Parathyroid adenoma (tissue), 2 donors: ENCODE measurements at regions not wholly inside any gene's neighbourhood (a gene's known extent, or its start where the extent isn't known, plus 50 kb on each side); places are given as distances from the start of the nearest gene placed in this dataset.

ENCODE experiments used
- H2AFZ ChIP-seq: fragments of 300-600 bp; sonication (generic); one replicate; pipeline ENCODE4 v1.7.0; 2017; ENCODE audit warnings: antibody characterized with exemption, mild to moderate bottlenecking
- H3K27ac ChIP-seq: fragments of 300-600 bp; sonication (generic); one replicate; pipeline ENCODE4 v1.7.0; 2017
- H3K27me3 ChIP-seq: fragments of 300-600 bp; sonication (generic); one replicate; pipeline ENCODE4 v1.7.0; 2017; ENCODE audit warnings: low read length; ENCODE audit not compliant: control insufficient read depth, insufficient read depth
- H3K36me3 ChIP-seq: fragments of 300-600 bp; sonication (generic); one replicate; pipeline ENCODE4 v1.7.0; 2017; ENCODE audit warnings: low read length; ENCODE audit not compliant: control insufficient read depth, insufficient read depth
- H3K4me1 ChIP-seq: fragments of 300-600 bp; sonication (generic); one replicate; pipeline ENCODE4 v1.7.0; 2017; ENCODE audit warnings: control low read depth
- H3K4me2 ChIP-seq: fragments of 300-600 bp; sonication (generic); one replicate; pipeline ENCODE4 v1.7.0; 2017; ENCODE audit warnings: low read length
- H3K4me3 ChIP-seq: fragments of 300-600 bp; sonication (generic); one replicate; pipeline ENCODE4 v1.7.0; 2017; ENCODE audit warnings: low read depth, low read length
- H3K79me2 ChIP-seq: fragments of 300-600 bp; sonication (generic); one replicate; pipeline ENCODE4 v1.7.0; 2017; ENCODE audit warnings: control low read depth
- H3K9ac ChIP-seq: fragments of 300-600 bp; sonication (generic); one replicate; pipeline ENCODE4 v1.7.0; 2017; ENCODE audit warnings: mild to moderate bottlenecking
- H3K9me3 ChIP-seq: fragments of 300-600 bp; sonication (generic); one replicate; pipeline ENCODE4 v1.7.0; 2017; ENCODE audit warnings: low read length; ENCODE audit not compliant: control insufficient read depth
- TF ChIP-seq, protein P1 (sequence below): fragments of 300-600 bp; sonication (generic); IDR thresholded peaks from one replicate; pipeline ENCODE4 v1.7.0; 2017; ENCODE audit warnings: antibody characterized with exemption, mild to moderate bottlenecking
- donor health status: primary hyperparathyroidism.

DNA sequence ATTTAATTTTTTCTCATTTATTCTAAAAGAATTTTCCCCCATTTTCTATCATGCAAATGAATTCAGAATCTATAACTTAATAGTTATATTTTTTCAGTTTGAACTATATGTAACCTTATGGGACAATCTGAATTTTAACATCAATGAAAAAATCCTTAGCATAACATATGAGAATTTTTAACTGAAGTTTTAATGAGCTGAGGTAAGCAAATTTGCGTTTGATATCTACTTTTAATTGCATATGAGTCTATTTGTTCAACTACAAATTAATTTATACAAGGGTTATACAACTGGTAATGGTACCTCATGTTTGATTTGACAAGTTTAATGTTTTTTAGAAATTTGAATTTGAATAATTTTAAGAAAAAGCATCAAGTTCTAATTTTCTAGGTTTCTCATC is 384.4 kb upstream of the PCDH9 start:
- Histone ChIP-seq H3K27me3 (no peaks in the 10 kb centered on the region), H3K4me1 (no peaks in the 10 kb centered on the region), H3K4me3 (no peak overlapping the region), H2AFZ (no peak overlapping the region), H3K79me2 (no peaks in the 10 kb centered on the region), H3K36me3 (no peaks in the 10 kb centered on the region), H3K27ac (no peak overlapping the region), H3K9me3 (no peaks in the 10 kb centered on the region), H3K4me2 (no peak overlapping the region), H3K9ac (no peak overlapping the region)
- TF ChIP-seq, protein P1, sequence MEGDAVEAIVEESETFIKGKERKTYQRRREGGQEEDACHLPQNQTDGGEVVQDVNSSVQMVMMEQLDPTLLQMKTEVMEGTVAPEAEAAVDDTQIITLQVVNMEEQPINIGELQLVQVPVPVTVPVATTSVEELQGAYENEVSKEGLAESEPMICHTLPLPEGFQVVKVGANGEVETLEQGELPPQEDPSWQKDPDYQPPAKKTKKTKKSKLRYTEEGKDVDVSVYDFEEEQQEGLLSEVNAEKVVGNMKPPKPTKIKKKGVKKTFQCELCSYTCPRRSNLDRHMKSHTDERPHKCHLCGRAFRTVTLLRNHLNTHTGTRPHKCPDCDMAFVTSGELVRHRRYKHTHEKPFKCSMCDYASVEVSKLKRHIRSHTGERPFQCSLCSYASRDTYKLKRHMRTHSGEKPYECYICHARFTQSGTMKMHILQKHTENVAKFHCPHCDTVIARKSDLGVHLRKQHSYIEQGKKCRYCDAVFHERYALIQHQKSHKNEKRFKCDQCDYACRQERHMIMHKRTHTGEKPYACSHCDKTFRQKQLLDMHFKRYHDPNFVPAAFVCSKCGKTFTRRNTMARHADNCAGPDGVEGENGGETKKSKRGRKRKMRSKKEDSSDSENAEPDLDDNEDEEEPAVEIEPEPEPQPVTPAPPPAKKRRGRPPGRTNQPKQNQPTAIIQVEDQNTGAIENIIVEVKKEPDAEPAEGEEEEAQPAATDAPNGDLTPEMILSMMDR = no peak

DNA sequence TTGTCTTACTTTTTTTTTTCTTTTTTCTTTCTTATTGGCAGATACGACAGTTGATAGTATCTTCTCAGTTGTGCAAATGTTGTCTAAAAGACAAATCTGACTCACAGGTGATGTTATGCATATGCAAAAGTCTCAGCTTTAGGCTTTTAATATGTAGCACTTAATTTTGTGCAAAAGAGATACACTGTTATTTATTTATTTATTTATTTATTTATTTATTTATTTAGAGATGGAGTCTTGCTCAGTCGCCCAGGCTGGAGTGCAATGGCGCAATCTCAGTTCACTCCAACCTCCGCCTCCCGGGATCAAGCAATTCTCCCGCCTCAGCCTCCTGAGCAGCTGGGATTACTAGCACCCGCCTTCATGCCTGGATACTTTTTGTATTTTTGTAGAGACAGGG is 383.9 kb upstream of the PCDH9 start:
- Histone ChIP-seq H3K4me2 (no peak overlapping the region), H3K27ac (no peak overlapping the region), H3K27me3 (no peaks in the 10 kb centered on the region), H3K36me3 (no peaks in the 10 kb centered on the region), H2AFZ (no peak overlapping the region), H3K79me2 (no peaks in the 10 kb centered on the region), H3K4me1 (no peaks in the 10 kb centered on the region), H3K4me3 (no peak overlapping the region), H3K9me3 (no peaks in the 10 kb centered on the region), H3K9ac (no peak overlapping the region)
- TF ChIP-seq, protein P1 = no peak

DNA sequence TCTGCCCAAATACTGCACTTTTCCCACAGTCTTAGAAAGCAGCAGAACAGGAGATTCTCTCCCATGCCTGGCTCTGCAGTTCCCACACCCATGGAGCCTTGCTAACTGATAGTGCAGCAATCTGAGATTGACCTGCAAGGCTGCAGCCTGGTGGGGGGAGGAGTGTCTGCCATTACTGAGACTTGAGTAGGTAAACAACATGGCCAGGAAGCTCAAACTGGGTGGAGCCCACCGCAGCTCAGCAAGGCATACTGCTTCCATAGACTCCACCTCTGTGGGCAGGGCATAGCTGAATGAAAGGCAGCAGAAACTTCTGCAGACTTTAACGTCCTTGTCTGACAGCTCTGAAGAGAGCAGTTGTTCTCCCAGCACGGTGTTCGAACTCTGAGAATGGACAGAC is 358.5 kb upstream of the PCDH9 start:
- H3K36me3 ChIP-seq = no peaks in the 10 kb centered on the region
- no peak overlapping the region for H3K27ac ChIP-seq
- H3K9ac ChIP-seq = no peak overlapping the region
- no peak overlapping the region for H3K4me3 ChIP-seq
- no peak overlapping the region for H3K4me2 ChIP-seq
- no peaks in the 10 kb centered on the region for H3K79me2 ChIP-seq
- H3K9me3 ChIP-seq = no peaks in the 10 kb centered on the region
- H3K4me1 ChIP-seq = no peaks in the 10 kb centered on the region
- H3K27me3 ChIP-seq = no peaks in the 10 kb centered on the region
- no peak overlapping the region for H2AFZ ChIP-seq
- TF ChIP-seq, protein P1 = no peak

GRCh38 chr13:67577361-67577760 is 347.2 kb upstream of the PCDH9 start:
- TF ChIP-seq, protein P1 = no peak
- Histone ChIP-seq H3K79me2 (no peaks in the 10 kb centered on the region), H3K4me3 (no peak overlapping the region), H2AFZ (no peak overlapping the region), H3K4me1 (no peaks in the 10 kb centered on the region), H3K4me2 (no peak overlapping the region), H3K27ac (no peak overlapping the region), H3K9me3 (no peaks in the 10 kb centered on the region), H3K27me3 (no peaks in the 10 kb centered on the region), H3K36me3 (no peaks in the 10 kb centered on the region), H3K9ac (no peak overlapping the region)

- H3K79me2 ChIP-seq = no peaks in the 10 kb centered on the region
- H3K9me3 ChIP-seq = no peaks in the 10 kb centered on the region
- TF ChIP-seq, protein P1 = no peak
- H2AFZ ChIP-seq = no peak overlapping the region
- no peak overlapping the region for H3K4me3 ChIP-seq
- H3K27ac ChIP-seq = no peak overlapping the region
- no peaks in the 10 kb centered on the region for H3K4me1 ChIP-seq
- no peak overlapping the region for H3K9ac ChIP-seq
- no peaks in the 10 kb centered on the region for H3K27me3 ChIP-seq
- H3K36me3 ChIP-seq = no peaks in the 10 kb centered on the region
- H3K4me2 ChIP-seq = no peak overlapping the region
Measured at GRCh38 chr13:67574320-67575233, 344.4 kb upstream of the PCDH9 start.
